ENCODE measurements at regions not wholly inside any gene's neighbourhood (a gene's known extent, or its start where the extent isn't known, plus 50 kb on each side); places are given as distances from the start of the nearest gene placed in this dataset.
A peak's percentile ranks its signal among the peaks of the same experiment; 100 is the strongest.

DNA sequence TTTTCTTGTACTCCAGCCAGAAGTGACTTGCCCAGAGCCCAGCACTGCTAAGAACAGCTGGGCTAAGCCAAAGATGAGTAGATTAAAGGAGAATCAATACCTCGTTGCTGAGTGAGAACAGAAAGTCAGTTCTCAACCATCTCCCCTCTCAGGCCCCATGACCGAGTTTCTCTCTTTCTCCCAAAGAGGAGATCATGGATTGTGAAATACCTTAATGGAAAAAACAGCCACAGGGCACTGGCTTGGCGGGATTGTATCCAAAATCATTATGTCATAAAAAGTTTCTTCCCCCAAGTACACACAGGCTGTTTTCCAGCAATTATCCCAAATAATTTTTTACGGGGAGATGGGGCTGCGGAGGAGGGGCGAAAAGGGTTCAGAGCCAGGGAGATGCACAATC is 111.8 kb upstream of the TMEM45B start:
- Histone ChIP-seq H3K27me3 (replicated peaks in 1 of 4; ENCODE audit: control extremely low read depth in 1 of 4, control insufficient read depth in 3 of 4, insufficient read depth in 4 of 4, low read length in 3 of 4) (peaks cover 0 to 3% (median 0%) of the 10 kb centered on the region in 4 experiments), H2AFZ (ENCODE audit: insufficient read depth, low read depth, low read length, poor library complexity, severe bottlenecking) (no peak overlapping the region), H3K4me3 (ENCODE audit: control extremely low read depth in 1 of 5, extremely low read depth in 1 of 5, insufficient read depth in 1 of 5, low read depth in 2 of 5, low read length in 4 of 5) (no peak overlapping the region), H3K36me3 (replicated peaks in 1 of 2; ENCODE audit: control extremely low read depth in 1 of 2, control insufficient read depth in 1 of 2, extremely low read depth in 1 of 2, insufficient read depth in 2 of 2, low read length in 1 of 2) (no peaks in the 10 kb centered on the region), H3K79me2 (ENCODE audit: control insufficient read depth, insufficient read depth, low read length) (no peaks in the 10 kb centered on the region), H3K9me3 (ENCODE audit: control extremely low read depth in 1 of 3, control insufficient read depth in 2 of 3, insufficient read depth in 1 of 3, low read length in 2 of 3) (no peaks in the 10 kb centered on the region), H3K4me2 (replicated peaks; ENCODE audit: low read depth, low read length, poor library complexity, severe bottlenecking) (no peak overlapping the region), H3K9ac (ENCODE audit: low read length) (no peak overlapping the region), H3K27ac (ENCODE audit: low read length in 2 of 2) (no peak overlapping the region), H4K20me1 (ENCODE audit: control insufficient read depth, insufficient read depth, low read length, poor library complexity, severe bottlenecking) (no peaks in the 10 kb centered on the region), H3K4me1 (ENCODE audit: control insufficient read depth in 2 of 2, insufficient read depth in 2 of 2, low read length in 2 of 2) (no peaks in the 10 kb centered on the region)
- no peaks in the 10 kb centered on the region for H3K9me3 Mint-ChIP-seq (ENCODE audit: insufficient read depth)
- intact Hi-C loops (cut with micrococcal nuclease) = no loop called here
- peaks cover 18% of the 10 kb centered on the region for H3K27me3 Mint-ChIP-seq
- H3K27ac Mint-ChIP-seq = no peak overlapping the region
- H3K4me1 Mint-ChIP-seq = no peaks in the 10 kb centered on the region
- ChIA-PET POLR2A (no interaction called here), CTCF (interaction anchor here (1.4 kb wide), 1 partner anchor 8 kb away, joined by 4 read pairs; no protein-coding TSS in a partner anchor)
- 71% methylated on average over 1 of the region's 6 CpGs for WGBS (ENCODE audit: insufficient coverage)
- DNase-seq (no peak), ATAC-seq (ENCODE audit: low read depth) (no peak)
- H3K4me3 Mint-ChIP-seq = no peak overlapping the region
- TF ChIP-seq EZH2 (IDR thresholded peaks at IDR 0.05; ENCODE audit: borderline replicate concordance, insufficient read depth, low read depth, low read length, poor library complexity, severe bottlenecking) = no peak
- TF ChIP-seq, protein P1, sequence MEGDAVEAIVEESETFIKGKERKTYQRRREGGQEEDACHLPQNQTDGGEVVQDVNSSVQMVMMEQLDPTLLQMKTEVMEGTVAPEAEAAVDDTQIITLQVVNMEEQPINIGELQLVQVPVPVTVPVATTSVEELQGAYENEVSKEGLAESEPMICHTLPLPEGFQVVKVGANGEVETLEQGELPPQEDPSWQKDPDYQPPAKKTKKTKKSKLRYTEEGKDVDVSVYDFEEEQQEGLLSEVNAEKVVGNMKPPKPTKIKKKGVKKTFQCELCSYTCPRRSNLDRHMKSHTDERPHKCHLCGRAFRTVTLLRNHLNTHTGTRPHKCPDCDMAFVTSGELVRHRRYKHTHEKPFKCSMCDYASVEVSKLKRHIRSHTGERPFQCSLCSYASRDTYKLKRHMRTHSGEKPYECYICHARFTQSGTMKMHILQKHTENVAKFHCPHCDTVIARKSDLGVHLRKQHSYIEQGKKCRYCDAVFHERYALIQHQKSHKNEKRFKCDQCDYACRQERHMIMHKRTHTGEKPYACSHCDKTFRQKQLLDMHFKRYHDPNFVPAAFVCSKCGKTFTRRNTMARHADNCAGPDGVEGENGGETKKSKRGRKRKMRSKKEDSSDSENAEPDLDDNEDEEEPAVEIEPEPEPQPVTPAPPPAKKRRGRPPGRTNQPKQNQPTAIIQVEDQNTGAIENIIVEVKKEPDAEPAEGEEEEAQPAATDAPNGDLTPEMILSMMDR (IDR thresholded peaks at IDR 0.05) = no peak

DNA sequence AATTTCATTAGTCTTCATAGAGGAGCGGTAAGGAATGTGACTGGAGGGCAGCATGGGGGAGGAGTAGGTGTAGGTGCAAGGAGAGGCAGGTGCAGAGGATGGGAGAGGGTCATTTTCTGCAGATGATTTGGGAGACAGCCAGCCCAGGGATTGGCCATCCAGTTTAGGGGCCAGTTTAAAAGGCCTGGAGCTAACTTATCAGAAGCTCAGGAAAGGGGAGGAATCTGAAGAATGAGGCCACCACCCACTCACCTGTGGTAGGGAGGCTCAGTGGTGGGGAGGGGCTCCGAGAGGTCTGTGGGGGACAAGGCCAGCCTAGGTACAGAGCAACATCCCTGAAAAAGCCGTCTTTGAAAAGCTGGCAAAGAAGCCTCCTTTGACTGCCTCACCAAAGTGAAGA is 110.8 kb upstream of the TMEM45B start:
- H4K20me1 ChIP-seq (ENCODE audit: control insufficient read depth, insufficient read depth, low read length, poor library complexity, severe bottlenecking) = no peaks in the 10 kb centered on the region
- H3K9me3 Mint-ChIP-seq (ENCODE audit: insufficient read depth) = no peaks in the 10 kb centered on the region
- no peak overlapping the region for H3K4me3 ChIP-seq (ENCODE audit: control extremely low read depth in 1 of 5, extremely low read depth in 1 of 5, insufficient read depth in 1 of 5, low read depth in 2 of 5, low read length in 4 of 5)
- peak overlapping the region; percentile 0 for H3K27ac Mint-ChIP-seq
- H3K4me1 ChIP-seq (ENCODE audit: control insufficient read depth in 2 of 2, insufficient read depth in 2 of 2, low read length in 2 of 2) = no peaks in the 10 kb centered on the region
- H3K4me1 Mint-ChIP-seq = no peaks in the 10 kb centered on the region
- H3K4me2 ChIP-seq (replicated peaks; ENCODE audit: low read depth, low read length, poor library complexity, severe bottlenecking) = no peak overlapping the region
- H3K9ac ChIP-seq (ENCODE audit: low read length) = no peak overlapping the region
- no peak overlapping the region for H3K4me3 Mint-ChIP-seq
- ChIA-PET CTCF (interaction anchor here (1.4 kb wide), 1 partner anchor 9 kb away, joined by 4 read pairs; no protein-coding TSS in a partner anchor), POLR2A (no interaction called here)
- H3K27ac ChIP-seq (ENCODE audit: low read length in 2 of 2) = no peak overlapping the region
- no peaks in the 10 kb centered on the region for H3K27me3 ChIP-seq (replicated peaks in 1 of 4; ENCODE audit: control extremely low read depth in 1 of 4, control insufficient read depth in 3 of 4, insufficient read depth in 4 of 4, low read length in 3 of 4)
- peaks cover 26% of the 10 kb centered on the region for H3K27me3 Mint-ChIP-seq
- no peaks in the 10 kb centered on the region for H3K36me3 ChIP-seq (replicated peaks in 1 of 2; ENCODE audit: control extremely low read depth in 1 of 2, control insufficient read depth in 1 of 2, extremely low read depth in 1 of 2, insufficient read depth in 2 of 2, low read length in 1 of 2)
- ATAC-seq (ENCODE audit: low read depth) = no peak
- H2AFZ ChIP-seq (ENCODE audit: insufficient read depth, low read depth, low read length, poor library complexity, severe bottlenecking) = no peak overlapping the region
- no peak for DNase-seq
- no peak for TF ChIP-seq EZH2 (IDR thresholded peaks at IDR 0.05; ENCODE audit: borderline replicate concordance, insufficient read depth, low read depth, low read length, poor library complexity, severe bottlenecking)
- TF ChIP-seq, protein P1 (IDR thresholded peaks at IDR 0.05) = no peak
- H3K9me3 ChIP-seq (ENCODE audit: control extremely low read depth in 1 of 3, control insufficient read depth in 2 of 3, insufficient read depth in 1 of 3, low read length in 2 of 3) = no peaks in the 10 kb centered on the region
- H3K79me2 ChIP-seq (ENCODE audit: control insufficient read depth, insufficient read depth, low read length) = no peaks in the 10 kb centered on the region
- WGBS (ENCODE audit: insufficient coverage) = 76% methylated on average over 3 of the region's 3 CpGs
- intact Hi-C loops (cut with micrococcal nuclease) = no loop called here

All from B cell (primary cell).